K562 (cell line): ENCODE measurements at regions not wholly inside any gene's neighbourhood (a gene's known extent, or its start where the extent isn't known, plus 50 kb on each side); places are given as distances from the start of the nearest gene placed in this dataset.

ENCODE experiments used
- ATAC-seq: fragments of 200-7000 bp; cut with Tn5 transposase; 3 replicates; pipeline ENCODE4 v1.9.1; 2020; ENCODE audit warnings: moderate library complexity
- BruUV-seq: library from RNA; stranded (reverse); fragments of 400-500 nt; replicated peaks from 2 replicates; lab custom pipeline; 2021; lab: Mats Ljungman, UMichigan
- CTCF ChIA-PET: fragments of 300-600 bp; formaldehyde crosslinking; extraction: SDS; loops from one replicate; lab custom pipeline; 2021; ENCODE audit warnings: low intra/inter-chr PET ratio; lab: Yijun Ruan, JAX
- POLR2A ChIA-PET: fragments of 300-600, 350-650 bp; sonication (Branson Sonifier 250); formaldehyde crosslinking; extraction: SDS; loops from one replicate; lab custom pipeline; 2021; ENCODE audit warnings: antibody characterized with exemption, inconsistent platforms; lab: Yijun Ruan, JAX
- DNase-seq, 4 experiments: peaks; one replicate each; pipeline versions ENCODE4 v3.0.0 to v3.0.0-alpha.2; 2011 to 2018; ENCODE audit warnings: low spot score in 3 of 4, mixed read lengths in 3 of 4; ENCODE audit errors: extremely low read depth in 1 of 4
- FAIRE-seq: peaks from 2 replicates; lab custom pipeline; 2011; peaks lifted over from hg19 to GRCh38; lab: Jason Lieb, UNC
- H2AFZ ChIP-seq: 2 replicates; pipeline ENCODE4 v1.6.0; 2011; ENCODE audit warnings: low read depth, low read length, control low read depth, inconsistent platforms
- H3K27ac ChIP-seq: fragments of 200-600 bp; 3 replicates; pipeline ENCODE4 v1.8.0; 2011; ENCODE audit warnings: low read depth, mild to moderate bottlenecking, control low read depth, inconsistent platforms, low read length, moderate library complexity, mixed read lengths; ENCODE audit errors: extremely low read depth
- H3K27me3 ChIP-seq, 2 experiments: fragments of 300-600 bp in 1 of 2; 2 replicates in 1 of 2; 3 replicates in 1 of 2; pipeline versions ENCODE4 v1.6.0 to v1.8.0; 2011; ENCODE audit warnings: inconsistent platforms in 2 of 2, low read length in 2 of 2, mild to moderate bottlenecking in 1 of 2, mixed read lengths in 1 of 2, moderate library complexity in 1 of 2; ENCODE audit not compliant: control insufficient read depth in 2 of 2, insufficient read depth in 2 of 2
- H3K36me3 ChIP-seq: fragments of 300-600 bp; 3 replicates; pipeline ENCODE4 v1.8.0; 2011; ENCODE audit warnings: mild to moderate bottlenecking, low read length, inconsistent platforms; ENCODE audit not compliant: control insufficient read depth, insufficient read depth
- H3K4me1 ChIP-seq, 2 experiments: fragments of 200-600 bp in 1 of 2; replicated peaks in 1 of 2; 2 replicates in 1 of 2; 3 replicates in 1 of 2; pipeline versions ENCODE4 v1.5.1 to v1.8.0; 2011; ENCODE audit warnings: inconsistent platforms in 2 of 2, low read length in 2 of 2, mild to moderate bottlenecking in 1 of 2, mixed read lengths in 1 of 2, moderate library complexity in 1 of 2; ENCODE audit not compliant: control insufficient read depth in 2 of 2, insufficient read depth in 2 of 2
- H3K4me2 ChIP-seq: 2 replicates; pipeline ENCODE4 v1.6.1; 2011; ENCODE audit warnings: low read length, control low read depth, inconsistent platforms, mixed read lengths; ENCODE audit not compliant: insufficient read depth
- H3K4me3 ChIP-seq: fragments of 200-600 bp; sonication (generic), shearing (Covaris generic); 2 replicates; pipeline ENCODE4 v1.5.1; 2016; ENCODE audit warnings: control low read depth, inconsistent platforms
- H3K79me2 ChIP-seq: fragments of 200-600 bp; 3 replicates; pipeline ENCODE4 v1.8.0; 2011; ENCODE audit warnings: low read length, inconsistent platforms; ENCODE audit not compliant: control insufficient read depth, insufficient read depth
- H3K9ac ChIP-seq, 2 experiments: 2 replicates each; pipeline versions ENCODE4 v1.6.0 to v1.6.1; 2011; ENCODE audit warnings: low read depth in 2 of 2, low read length in 2 of 2, control low read depth in 1 of 2, inconsistent platforms in 1 of 2, mild to moderate bottlenecking in 1 of 2, mixed read lengths in 1 of 2; ENCODE audit not compliant: insufficient read depth in 1 of 2
- H3K9me1 ChIP-seq: one replicate; pipeline ENCODE4 v1.6.0; 2011; ENCODE audit warnings: inconsistent platforms, mild to moderate bottlenecking, low read length, moderate library complexity; ENCODE audit not compliant: control insufficient read depth, insufficient read depth
- H3K9me3 ChIP-seq: replicated peaks from 2 replicates; pipeline ENCODE4 v1.5.1; 2011; ENCODE audit warnings: low read depth, low read length, inconsistent platforms; ENCODE audit not compliant: control insufficient read depth, insufficient read depth
- H4K20me1 ChIP-seq: replicated peaks from 2 replicates; pipeline ENCODE4 v1.6.1; 2011; ENCODE audit warnings: low read length, inconsistent platforms, mixed read lengths; ENCODE audit not compliant: control insufficient read depth, insufficient read depth
- KAT7 ChIP-seq: sonication (generic); formaldehyde crosslinking; IDR thresholded peaks from 2 replicates; pipeline ENCODE4 v1.8.0; 2022; ENCODE audit warnings: missing genetic modification reagents, mild to moderate bottlenecking, borderline replicate concordance
- PKNOX1 ChIP-seq: fragments of 450-650 bp; IDR thresholded peaks from 2 replicates; pipeline ENCODE4 v1.6.1; 2016
- RBM22 ChIP-seq: fragments of 200-400 bp; formaldehyde crosslinking; IDR thresholded peaks from 2 replicates; pipeline ENCODE4 v1.6.1; 2018; ENCODE audit warnings: low read length, low read depth; ENCODE audit not compliant: poor library complexity, severe bottlenecking
- RREB1 ChIP-seq: fragments of 250-450 bp; sonication (Bioruptor Pico); IDR thresholded peaks from 2 replicates; pipeline ENCODE4 v1.4.0; 2020
- TCF3 ChIP-seq: sonication (generic); formaldehyde crosslinking; IDR thresholded peaks from 2 replicates; pipeline ENCODE4 v1.4.0; 2020; ENCODE audit warnings: mild to moderate bottlenecking, missing genetic modification reagents
- ZNF311 ChIP-seq: fragments of 250-450 bp; sonication (Bioruptor Pico); IDR thresholded peaks from 2 replicates; pipeline ENCODE4 v1.4.0; 2020; ENCODE audit warnings: mild to moderate bottlenecking, moderate library complexity
- ZNF407 ChIP-seq: fragments of 450-650 bp; IDR thresholded peaks from 2 replicates; pipeline ENCODE4 v1.6.1; 2016; ENCODE audit warnings: low read depth
- ZNF764 ChIP-seq: fragments of 250-450 bp; sonication (Bioruptor Pico); IDR thresholded peaks from 2 replicates; pipeline ENCODE4 v1.4.0; 2020; ENCODE audit warnings: low read depth, mild to moderate bottlenecking, moderate library complexity
- WGBS: fragments of 100-300 bp; shearing (Covaris generic); methylation state at CpG from one replicate; pipeline ENCODE4 v1.1.6; 2016; ENCODE audit warnings: low coverage, mixed read lengths; ENCODE audit not compliant: insufficient coverage; ENCODE audit errors: missing lambda C conversion rate; 5-methylcytosine and 5-hydroxymethylcytosine counted together
- in situ Hi-C: fragments of 300-500 bp; cut with MboI; formaldehyde crosslinking; loops from 4 replicates; pipeline ENCODE4 v1.15.0; 2018; ENCODE audit warnings: inconsistent platforms, mixed read lengths
- intact Hi-C: fragments of 100-400 bp; cut with micrococcal nuclease; formaldehyde crosslinking; loops from 2 replicates; pipeline ENCODE4 v1.14.2; 2022

- H3K9ac ChIP-seq: no peak overlapping the region
- no peaks in the 10 kb centered on the region for H3K79me2 ChIP-seq
- no peaks in the 10 kb centered on the region for H3K36me3 ChIP-seq
- H3K9me3 ChIP-seq: no peaks in the 10 kb centered on the region; the same call in 1 of the 2 replicates
- no peak overlapping the region for H3K27ac ChIP-seq
- no peaks in the 10 kb centered on the region for H3K27me3 ChIP-seq
- BruUV-seq: no TSS peak
- CTCF ChIA-PET: no interaction called here
- H3K4me2 ChIP-seq: no peak overlapping the region
- in situ Hi-C loops (no loop called here), intact Hi-C loops (no loop called here)
- no peak overlapping the region for H3K4me3 ChIP-seq
- H3K4me1 ChIP-seq: no peaks in the 10 kb centered on the region
- FAIRE-seq (no peak), ATAC-seq (no peak), DNase-seq (no peak)
- POLR2A ChIA-PET: no interaction called here
- H3K9me1 ChIP-seq: no peaks in the 10 kb centered on the region
- no peak overlapping the region for H2AFZ ChIP-seq
- 0% methylated on average over 3 of the region's 3 CpGs for WGBS
- no peaks in the 10 kb centered on the region for H4K20me1 ChIP-seq
- no peak for TF ChIP-seq PKNOX1
- TF ChIP-seq ZNF311 (CRISPR knock-in tag): no peak
- no peak for TF ChIP-seq TCF3 (CRISPR knock-in tag)
- no peak for TF ChIP-seq KAT7
- TF ChIP-seq RBM22: no peak
- TF ChIP-seq ZNF407: no peak
- no peak for TF ChIP-seq ZNF764 (CRISPR knock-in tag)
- no peak for TF ChIP-seq RREB1 (CRISPR knock-in tag)
Observed at GRCh38 chr6:133067960-133068359, 173.2 kb upstream of the EYA4 start.
